ENCODE measurements at regions not wholly inside any gene's neighbourhood (a gene's known extent, or its start where the extent isn't known, plus 50 kb on each side); places are given as distances from the start of the nearest gene placed in this dataset.
"Not testable (repeated sequence)": the region's sequence is repeated elsewhere in the genome, so short reads cannot be mapped to it uniquely, and the experiment has no call there.

DNA sequence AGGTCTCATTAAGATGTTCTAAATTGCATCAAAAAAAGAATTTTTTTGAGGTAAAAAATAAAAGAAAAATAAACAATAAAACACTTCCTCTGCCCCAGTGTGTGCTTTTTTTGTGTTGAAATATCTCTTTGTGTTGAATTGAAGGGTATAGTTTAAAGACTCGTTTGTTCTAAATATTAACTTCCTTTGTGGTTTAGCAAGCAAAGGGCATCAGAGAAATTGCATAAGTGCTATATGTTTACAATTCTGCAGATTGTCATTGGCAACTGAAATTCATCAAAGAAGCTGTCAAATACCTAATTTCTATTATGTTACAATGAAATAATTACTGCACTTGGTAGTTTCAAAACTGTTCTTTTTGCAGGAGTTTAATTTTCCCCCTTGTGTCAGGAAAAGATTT is 260.5 kb downstream of the DKK2 start:
- no peak for DNase-seq
- H3K27me3 ChIP-seq: no peaks in the 10 kb centered on the region
- no peaks in the 10 kb centered on the region for H3K36me3 ChIP-seq
- H3K9me3 ChIP-seq: no peaks in the 10 kb centered on the region
- 9 to 18% methylated on average over 1 of the region's 1 CpG for WGBS, 2 donors
- no peak for ATAC-seq (ENCODE audit: low FRiP score in 2 of 2)
- H3K4me1 ChIP-seq: no peaks in the 10 kb centered on the region
- H3K4me3 ChIP-seq: no peak overlapping the region
- no peak overlapping the region for H3K27ac ChIP-seq
- TF ChIP-seq POLR2AphosphoS5 (IDR thresholded peaks at IDR 0.05) (no peak), CTCF (IDR thresholded peaks at IDR 0.05) (no peak), POLR2A (IDR thresholded peaks at IDR 0.05) (no peak), EP300 (IDR thresholded peaks at IDR 0.05) (no peak)

GRCh38 chr4:106774055-106774454 is 262.1 kb downstream of the DKK2 start:
- not testable (repeated sequence) for H3K36me3 ChIP-seq; DNase-seq; ATAC-seq (ENCODE audit: low FRiP score in 2 of 2); H3K27me3 ChIP-seq; H3K9me3 ChIP-seq; H3K4me3 ChIP-seq; H3K27ac ChIP-seq; H3K4me1 ChIP-seq
- WGBS, 2 donors: 80 to 85% methylated on average over 1 of the region's 1 CpG

GRCh38 chr4:106773076-106773905 is 262.8 kb downstream of the DKK2 start:
- Histone ChIP-seq H3K9me3 (peaks cover 0 to 5% (median 0%) of the 10 kb centered on the region in 4 donors), H3K36me3 (no peaks in the 10 kb centered on the region), H3K27ac (no peak overlapping the region), H3K4me1 (no peaks in the 10 kb centered on the region), H3K27me3 (no peaks in the 10 kb centered on the region), H3K4me3 (no peak overlapping the region)
- DNase-seq (no peak), ATAC-seq (ENCODE audit: low FRiP score in 2 of 2) (no peak)
- no peak for TF ChIP-seq POLR2AphosphoS5 (IDR thresholded peaks at IDR 0.05)
- no peak for TF ChIP-seq EP300 (IDR thresholded peaks at IDR 0.05)
- WGBS, 2 donors: 89 to 92% methylated on average over 1 of the region's 1 CpG

DNA sequence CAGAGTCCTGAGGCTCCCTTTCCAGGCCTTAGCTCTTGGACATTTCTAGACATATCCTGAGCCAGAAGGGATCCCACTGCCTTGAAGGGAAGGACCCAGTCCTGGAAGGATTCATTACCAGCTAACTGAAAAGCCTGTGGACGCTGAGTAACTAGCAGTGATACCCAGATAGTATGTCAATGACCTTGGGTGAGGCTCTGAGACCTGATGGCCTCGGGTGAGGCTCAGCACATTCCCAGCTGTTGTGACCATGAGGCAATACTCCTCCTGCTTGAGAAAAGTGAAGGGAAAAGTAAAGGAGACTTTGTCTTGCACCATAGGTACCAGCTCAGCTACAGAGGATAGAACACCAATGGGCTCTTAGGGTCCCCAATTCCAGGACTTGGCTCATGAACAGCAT is 268.1 kb downstream of the DKK2 start:
- DNase-seq (no peak), ATAC-seq (ENCODE audit: low FRiP score in 2 of 2) (no peak)
- TF ChIP-seq EP300 (IDR thresholded peaks at IDR 0.05): no peak
- TF ChIP-seq POLR2A (IDR thresholded peaks at IDR 0.05): no peak
- TF ChIP-seq CTCF (IDR thresholded peaks at IDR 0.05): no peak
- TF ChIP-seq POLR2AphosphoS5 (IDR thresholded peaks at IDR 0.05): no peak
- H3K27ac ChIP-seq: no peak overlapping the region
- WGBS, 2 donors: 76 to 80% methylated on average over 2 of the region's 2 CpGs
- H3K4me1 ChIP-seq: no peaks in the 10 kb centered on the region
- no peaks in the 10 kb centered on the region for H3K27me3 ChIP-seq
- H3K9me3 ChIP-seq: peaks cover 0 to 5% (median 0%) of the 10 kb centered on the region in 4 donors
- H3K4me3 ChIP-seq: no peak overlapping the region
- no peaks in the 10 kb centered on the region for H3K36me3 ChIP-seq

DNA sequence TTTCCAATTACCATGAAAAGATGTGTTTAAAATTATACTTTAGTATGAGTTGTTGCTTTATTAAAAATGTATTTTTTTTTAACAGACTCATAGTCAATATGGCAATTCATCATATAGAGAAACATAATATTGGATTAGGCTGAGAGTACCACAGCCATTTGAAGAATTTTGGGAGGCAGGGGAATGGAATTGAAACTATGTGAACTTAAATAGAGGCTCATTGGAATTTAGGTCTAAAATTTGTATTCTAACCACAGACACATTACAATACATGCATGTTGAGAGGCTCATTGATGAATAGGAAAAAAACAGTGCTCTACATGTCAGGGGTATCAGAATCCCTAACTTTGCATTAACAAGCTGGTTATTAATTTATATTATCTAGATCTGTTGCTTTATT is 269.6 kb downstream of the DKK2 start:
- Histone ChIP-seq H3K36me3 (no peaks in the 10 kb centered on the region), H3K4me3 (no peak overlapping the region), H3K4me1 (no peaks in the 10 kb centered on the region), H3K27ac (no peak overlapping the region), H3K27me3 (no peaks in the 10 kb centered on the region), H3K9me3 (peaks cover 0 to 5% (median 0%) of the 10 kb centered on the region in 4 donors)
- ATAC-seq (ENCODE audit: low FRiP score in 2 of 2) (no peak), DNase-seq (no peak)
- TF ChIP-seq POLR2AphosphoS5 (IDR thresholded peaks at IDR 0.05) (no peak), CTCF (IDR thresholded peaks at IDR 0.05) (no peak), POLR2A (IDR thresholded peaks at IDR 0.05) (no peak), EP300 (IDR thresholded peaks at IDR 0.05) (no peak)

DNA sequence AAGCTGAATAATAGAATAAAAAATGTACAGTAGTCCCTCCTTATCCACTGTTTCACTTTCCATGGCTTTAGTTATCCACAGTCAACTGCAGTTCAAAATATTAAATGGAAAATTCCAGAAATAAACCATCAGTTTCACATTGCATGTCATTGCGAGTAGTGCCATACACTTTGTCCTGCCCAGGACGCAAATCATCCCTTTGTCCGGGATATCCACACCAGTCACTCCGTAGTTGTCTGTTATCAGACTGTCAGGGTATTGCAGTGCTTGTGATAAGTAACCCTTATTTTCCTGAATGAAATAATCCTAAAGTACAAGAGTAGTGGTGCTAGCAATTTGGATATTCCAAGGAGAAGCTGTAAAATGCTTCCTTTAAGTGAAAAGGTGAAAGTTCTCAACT is 271.3 kb downstream of the DKK2 start:
- Histone ChIP-seq H3K27ac (no peak overlapping the region), H3K27me3 (no peaks in the 10 kb centered on the region), H3K36me3 (no peaks in the 10 kb centered on the region), H3K4me1 (no peaks in the 10 kb centered on the region), H3K9me3 (peaks cover 0 to under 1% (median 0%) of the 10 kb centered on the region in 4 donors), H3K4me3 (no peak overlapping the region)
- no peak for TF ChIP-seq CTCF (IDR thresholded peaks at IDR 0.05)
- TF ChIP-seq POLR2A (IDR thresholded peaks at IDR 0.05): no peak
- no peak for TF ChIP-seq EP300 (IDR thresholded peaks at IDR 0.05)
- no peak for TF ChIP-seq POLR2AphosphoS5 (IDR thresholded peaks at IDR 0.05)
- no peak for DNase-seq
- WGBS, 2 donors: 65 to 83% methylated on average over 4 of the region's 4 CpGs
- ATAC-seq (ENCODE audit: low FRiP score in 2 of 2): no peak

Data from upper lobe of left lung (tissue), 6 donors.